ENCODE measurements at regions not wholly inside any gene's neighbourhood (a gene's known extent, or its start where the extent isn't known, plus 50 kb on each side); places are given as distances from the start of the nearest gene placed in this dataset.
A peak's percentile ranks its signal among the peaks of the same experiment; 100 is the strongest.

- no peaks in the 10 kb centered on the region; the same call in 1 of the 2 replicates for H3K36me3 ChIP-seq
- H3K9me3 ChIP-seq (ENCODE audit: severe bottlenecking) = no peaks in the 10 kb centered on the region
- DNase-seq = peak; percentile 72
- no peak overlapping the region for H3K4me3 ChIP-seq (ENCODE audit: low read depth, low read length)
- TF ChIP-seq CTCF (IDR thresholded peaks at IDR 0.05; ENCODE audit: low read depth, low read length) = no peak
- peak overlapping the region; percentile 66 for H3K27ac ChIP-seq
- H3K27me3 ChIP-seq (ENCODE audit: insufficient read depth, low read depth, severe bottlenecking) = no peaks in the 10 kb centered on the region
Measured at GRCh38 chr22:25437414-25438160, 126.9 kb upstream of the GRK3 start.

GRCh38 chr22:25447067-25447685 lies 117.3 kb upstream of the GRK3 start:
- peak overlapping the region; percentile 100 for H3K4me3 ChIP-seq (ENCODE audit: low read depth, low read length)
- DNase-seq = peak; percentile 51
- no peaks in the 10 kb centered on the region for H3K27me3 ChIP-seq (ENCODE audit: insufficient read depth, low read depth, severe bottlenecking)
- H3K27ac ChIP-seq = peak overlapping the region; percentile 86
- no peak for TF ChIP-seq CTCF (IDR thresholded peaks at IDR 0.05; ENCODE audit: low read depth, low read length)
- H3K9me3 ChIP-seq (ENCODE audit: severe bottlenecking) = no peaks in the 10 kb centered on the region
- H3K36me3 ChIP-seq = peaks cover 36% of the 10 kb centered on the region

GRCh38 chr22:25447686-25448434 lies 116.6 kb upstream of the GRK3 start:
- H3K4me3 ChIP-seq (ENCODE audit: low read depth, low read length) = peak overlapping the region; percentile 100
- H3K27ac ChIP-seq = peak overlapping the region; percentile 86

GRCh38 chr22:25448435-25449051 lies 115.9 kb upstream of the GRK3 start:
- Histone ChIP-seq H3K9me3 (ENCODE audit: severe bottlenecking) (no peaks in the 10 kb centered on the region), H3K36me3 (peaks cover 48% of the 10 kb centered on the region), H3K27ac (peak overlapping the region; percentile 86), H3K4me3 (ENCODE audit: low read depth, low read length) (peak overlapping the region; percentile 100), H3K27me3 (ENCODE audit: insufficient read depth, low read depth, severe bottlenecking) (no peaks in the 10 kb centered on the region)
- no peak for TF ChIP-seq CTCF (IDR thresholded peaks at IDR 0.05; ENCODE audit: low read depth, low read length)
- peak; percentile 34 for DNase-seq

More at GRCh38 chr22:25447686-25448434, 116.6 kb upstream of the GRK3 start:
- Histone ChIP-seq H3K27me3 (ENCODE audit: insufficient read depth, low read depth, severe bottlenecking) (no peaks in the 10 kb centered on the region), H3K36me3 (peaks cover 42% of the 10 kb centered on the region), H3K9me3 (ENCODE audit: severe bottlenecking) (no peaks in the 10 kb centered on the region)
- peak; percentile 96 for DNase-seq
- peak; percentile 97 for TF ChIP-seq CTCF (IDR thresholded peaks at IDR 0.05; ENCODE audit: low read depth, low read length)

- H3K4me3 ChIP-seq (ENCODE audit: low read depth, low read length) = no peak overlapping the region
- H3K36me3 ChIP-seq = peaks cover 55% of the 10 kb centered on the region
- no peaks in the 10 kb centered on the region for H3K9me3 ChIP-seq (ENCODE audit: severe bottlenecking)
- H3K27me3 ChIP-seq (ENCODE audit: insufficient read depth, low read depth, severe bottlenecking) = no peaks in the 10 kb centered on the region
- H3K27ac ChIP-seq = no peak overlapping the region
- DNase-seq = no peak
- TF ChIP-seq CTCF (IDR thresholded peaks at IDR 0.05; ENCODE audit: low read depth, low read length) = no peak
Measured at GRCh38 chr22:25449781-25450317, 114.6 kb upstream of the GRK3 start.
